IMR-90 (cell line): ENCODE measurements at regions not wholly inside any gene's neighbourhood (a gene's known extent, or its start where the extent isn't known, plus 50 kb on each side); places are given as distances from the start of the nearest gene placed in this dataset.

Experiments
- ATAC-seq: fragments of 200-7000 bp; cut with Tn5 transposase; 2 replicates; pipeline ENCODE4 v1.9.1; 2020; ENCODE audit warnings: low read depth, mild to moderate bottlenecking, moderate library complexity
- BruUV-seq: library from RNA; stranded (reverse); fragments of 400-500 nt; replicated peaks from 2 replicates; lab custom pipeline; 2021; lab: Mats Ljungman, UMichigan
- CTCF ChIA-PET: fragments of 300-600 bp; formaldehyde crosslinking; extraction: SDS; loops from one replicate; lab custom pipeline; 2021; ENCODE audit warnings: antibody characterized with exemption; lab: Yijun Ruan, JAX
- POLR2A ChIA-PET: fragments of 300-600 bp; sonication (Branson Sonifier 250); formaldehyde crosslinking; loops from one replicate; lab custom pipeline; 2022; ENCODE audit warnings: antibody characterized with exemption; ENCODE audit not compliant: unreplicated experiment; lab: Charles Lee
- DNase-seq: peaks from one replicate; pipeline ENCODE4 v3.0.0; 2013
- H2AFZ ChIP-seq: replicated peaks from 2 replicates; pipeline ENCODE3; 2013; ENCODE audit warnings: low read length, mild to moderate bottlenecking; ENCODE audit not compliant: poor library complexity
- H2AK5ac ChIP-seq: 2 replicates; pipeline ENCODE4 v1.6.1; 2013; ENCODE audit warnings: low read depth, low read length, inconsistent platforms
- H2AK9ac ChIP-seq: replicated peaks from 2 replicates; pipeline ENCODE3; 2013; ENCODE audit warnings: mild to moderate bottlenecking, low read depth, low read length, moderate library complexity; ENCODE audit not compliant: poor library complexity
- H2BK120ac ChIP-seq: 2 replicates; pipeline ENCODE4 v1.6.1; 2013; ENCODE audit warnings: low read depth, low read length, inconsistent platforms
- H2BK15ac ChIP-seq: 3 replicates; pipeline ENCODE4 v1.6.1; 2013; ENCODE audit warnings: low read depth, low read length, inconsistent platforms
- H2BK20ac ChIP-seq: 2 replicates; pipeline ENCODE4 v1.6.1; 2013; ENCODE audit warnings: low read depth, mild to moderate bottlenecking, inconsistent platforms, low read length, moderate library complexity
- H2BK5ac ChIP-seq: 2 replicates; pipeline ENCODE4 v1.6.1; 2013; ENCODE audit warnings: mild to moderate bottlenecking, low read depth, low read length, inconsistent platforms; ENCODE audit not compliant: poor library complexity, severe bottlenecking
- H3K14ac ChIP-seq: replicated peaks from 2 replicates; pipeline ENCODE4 v1.6.1; 2013; ENCODE audit warnings: low read depth, low read length, inconsistent platforms
- H3K18ac ChIP-seq: 2 replicates; pipeline ENCODE4 v1.6.1; 2013; ENCODE audit warnings: low read depth, low read length, control low read depth
- H3K23ac ChIP-seq: 2 replicates; pipeline ENCODE4 v1.6.1; 2013; ENCODE audit warnings: low read depth, low read length, inconsistent platforms
- H3K27ac ChIP-seq: 2 replicates; pipeline ENCODE4 v1.5.1; 2013; ENCODE audit warnings: mild to moderate bottlenecking, control low read depth, low read length; ENCODE audit not compliant: insufficient read depth
- H3K27me3 ChIP-seq: 2 replicates; pipeline ENCODE4 v1.6.1; 2013; ENCODE audit warnings: low read length; ENCODE audit not compliant: control insufficient read depth, insufficient read depth
- H3K36me3 ChIP-seq: 2 replicates; pipeline ENCODE4 v1.6.1; 2013; ENCODE audit warnings: low read length, mixed read lengths; ENCODE audit not compliant: control insufficient read depth, insufficient read depth
- H3K4ac ChIP-seq: 2 replicates; pipeline ENCODE4 v1.6.1; 2013; ENCODE audit warnings: low read depth, low read length, inconsistent platforms
- H3K4me1 ChIP-seq: 2 replicates; pipeline ENCODE4 v1.6.1; 2013; ENCODE audit warnings: low read length, mixed read lengths; ENCODE audit not compliant: control insufficient read depth, insufficient read depth
- H3K4me2 ChIP-seq: 2 replicates; pipeline ENCODE4 v1.6.1; 2013; ENCODE audit warnings: low read depth, mild to moderate bottlenecking, control low read depth, low read length, moderate library complexity
- H3K4me3 ChIP-seq: 2 replicates; pipeline ENCODE4 v1.5.1; 2013; ENCODE audit warnings: low read depth, mild to moderate bottlenecking, control low read depth, low read length, moderate library complexity; ENCODE audit not compliant: insufficient read depth
- H3K56ac ChIP-seq: 2 replicates; pipeline ENCODE4 v1.6.1; 2013; ENCODE audit warnings: low read length, inconsistent platforms; ENCODE audit not compliant: insufficient read depth; ENCODE audit errors: extremely low read depth
- H3K79me1 ChIP-seq, 2 experiments: 2 replicates each; pipeline ENCODE4 v1.6.1; 2013; ENCODE audit warnings: low read length in 2 of 2, inconsistent platforms in 1 of 2, low read depth in 1 of 2
- H3K9ac ChIP-seq: 2 replicates; pipeline ENCODE4 v1.6.1; 2013; ENCODE audit warnings: low read depth, low read length, control low read depth
- H3K9me1 ChIP-seq: 2 replicates; pipeline ENCODE4 v1.6.1; 2013; ENCODE audit warnings: low read length, inconsistent platforms; ENCODE audit not compliant: insufficient read depth
- H3K9me3 ChIP-seq: 2 replicates; pipeline ENCODE4 v1.6.1; 2013; ENCODE audit warnings: low read length; ENCODE audit not compliant: control insufficient read depth, insufficient read depth
- H4K20me1 ChIP-seq: 2 replicates; pipeline ENCODE4 v1.6.1; 2013; ENCODE audit warnings: low read length, inconsistent platforms; ENCODE audit not compliant: insufficient read depth
- H4K5ac ChIP-seq: 2 replicates; pipeline ENCODE4 v1.6.1; 2013; ENCODE audit warnings: mild to moderate bottlenecking, low read depth, low read length, control low read depth
- H4K8ac ChIP-seq, 2 experiments: 2 replicates each; pipeline ENCODE4 v1.6.1; 2013; ENCODE audit warnings: low read depth in 2 of 2, low read length in 2 of 2, control low read depth in 1 of 2, inconsistent platforms in 1 of 2
- H4K91ac ChIP-seq: 2 replicates; pipeline ENCODE4 v1.6.1; 2013; ENCODE audit warnings: low read depth, low read length, inconsistent platforms; ENCODE audit not compliant: insufficient read depth
- CHD1 ChIP-seq: IDR thresholded peaks from 2 replicates; pipeline ENCODE4 v1.6.1; 2012; ENCODE audit warnings: low read depth, low read length, improper control_type of control experiment
- WGBS, 2 experiments: methylation state at CpG; one replicate each; pipeline versions ENCODE4 v1.1.5 to v1.1.7; 2013; ENCODE audit warnings: missing lambda C conversion rate in 2 of 2; ENCODE audit not compliant: insufficient read length in 1 of 2; ENCODE audit errors: extremely low coverage in 2 of 2; 5-methylcytosine and 5-hydroxymethylcytosine counted together
- dilution Hi-C: fragments of 300-500 bp; cut with HindIII; formaldehyde crosslinking; loops from one replicate; pipeline ENCODE4 v1.14.3; 2018; ENCODE audit warnings: low sequenced_read_pairs; ENCODE audit not compliant: unreplicated experiment
- in situ Hi-C: fragments of 300-500 bp; cut with MboI; formaldehyde crosslinking; loops from 3 replicates; pipeline ENCODE4 v1.14.3; 2019; ENCODE audit warnings: low sequenced_read_pairs, inconsistent platforms, mixed read lengths
- intact Hi-C: fragments of 100-400 bp; cut with micrococcal nuclease; formaldehyde crosslinking; loops from 2 replicates; pipeline ENCODE4 v1.10.0; 2022

DNA sequence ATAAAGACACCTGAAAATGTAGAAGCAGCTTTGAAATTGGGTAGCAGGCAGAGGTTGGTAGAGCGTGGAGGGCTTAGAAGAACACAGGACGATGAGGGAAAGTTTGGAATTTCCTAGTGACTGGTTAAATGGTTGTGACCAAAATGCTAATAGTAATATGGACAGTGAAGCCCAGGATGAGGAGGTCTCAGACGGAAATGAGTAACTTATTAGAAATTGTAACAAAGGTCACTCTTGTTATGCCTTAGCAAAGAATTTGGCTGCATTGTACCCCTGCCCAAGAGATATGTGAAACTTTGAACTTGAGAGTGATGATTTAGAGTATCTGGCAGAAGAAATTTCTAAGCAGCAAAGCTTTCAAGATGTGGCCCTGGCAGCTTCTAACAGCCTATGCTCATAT, 382.5 kb downstream of the KCNN2 start:
- no peak for DNase-seq
- H4K5ac ChIP-seq, result no peak overlapping the region
- H2BK5ac ChIP-seq, result no peak overlapping the region
- BruUV-seq, result no TSS peak
- no peak overlapping the region for H2AK5ac ChIP-seq
- no peaks in the 10 kb centered on the region for H3K79me1 ChIP-seq
- H2AFZ ChIP-seq, result no peak overlapping the region
- H4K20me1 ChIP-seq, result no peaks in the 10 kb centered on the region
- no peak overlapping the region for H4K91ac ChIP-seq
- H3K9me3 ChIP-seq, result peaks cover 17% of the 10 kb centered on the region
- no peak overlapping the region for H3K9ac ChIP-seq
- no peak overlapping the region for H3K27ac ChIP-seq
- intact Hi-C loops, result no loop called here
- WGBS, 2 experiments, result 22% methylated on average over 3 of the region's 3 CpGs; no CpG with 5 or more reads in 1 of the 2 experiments
- H3K4me3 ChIP-seq, result no peak overlapping the region
- no peak overlapping the region for H3K14ac ChIP-seq
- no peaks in the 10 kb centered on the region for H3K4me1 ChIP-seq
- no peaks in the 10 kb centered on the region for H3K36me3 ChIP-seq
- TF ChIP-seq CHD1, result no peak
- H3K56ac ChIP-seq, result no peak overlapping the region
- no peak overlapping the region for H3K4ac ChIP-seq
- no peak overlapping the region for H3K23ac ChIP-seq
- ATAC-seq, result no peak
- in situ Hi-C loops, result no loop called here
- ChIA-PET POLR2A (no interaction called here), CTCF (no interaction called here)
- H2AK9ac ChIP-seq, result no peak overlapping the region
- dilution Hi-C loops, result no loop called here
- H3K27me3 ChIP-seq, result no peaks in the 10 kb centered on the region
- no peak overlapping the region for H2BK20ac ChIP-seq
- H3K18ac ChIP-seq, result no peak overlapping the region
- H3K9me1 ChIP-seq, result no peaks in the 10 kb centered on the region
- no peak overlapping the region for H3K4me2 ChIP-seq
- H2BK120ac ChIP-seq, result no peak overlapping the region
- no peak overlapping the region for H4K8ac ChIP-seq
- no peak overlapping the region for H2BK15ac ChIP-seq
